K562 (cell line): ENCODE measurements at regions not wholly inside any gene's neighbourhood (a gene's known extent, or its start where the extent isn't known, plus 50 kb on each side); places are given as distances from the start of the nearest gene placed in this dataset.

Experiments
- ATAC-seq: fragments of 200-7000 bp; cut with Tn5 transposase; 3 replicates; pipeline ENCODE4 v1.9.1; 2020; ENCODE audit warnings: moderate library complexity
- BruUV-seq: library from RNA; stranded (reverse); fragments of 400-500 nt; replicated peaks from 2 replicates; lab custom pipeline; 2021; lab: Mats Ljungman, UMichigan
- CTCF ChIA-PET: fragments of 300-600 bp; formaldehyde crosslinking; extraction: SDS; loops from one replicate; lab custom pipeline; 2021; ENCODE audit warnings: low intra/inter-chr PET ratio; lab: Yijun Ruan, JAX
- POLR2A ChIA-PET: fragments of 300-600, 350-650 bp; sonication (Branson Sonifier 250); formaldehyde crosslinking; extraction: SDS; loops from one replicate; lab custom pipeline; 2021; ENCODE audit warnings: antibody characterized with exemption, inconsistent platforms; lab: Yijun Ruan, JAX
- DNase-seq, 4 experiments: peaks; one replicate each; pipeline versions ENCODE4 v3.0.0 to v3.0.0-alpha.2; 2011 to 2018; ENCODE audit warnings: low spot score in 3 of 4, mixed read lengths in 3 of 4; ENCODE audit errors: extremely low read depth in 1 of 4
- FAIRE-seq: peaks from 2 replicates; lab custom pipeline; 2011; peaks lifted over from hg19 to GRCh38; lab: Jason Lieb, UNC
- H2AFZ ChIP-seq: 2 replicates; pipeline ENCODE4 v1.6.0; 2011; ENCODE audit warnings: low read depth, low read length, control low read depth, inconsistent platforms
- H3K27ac ChIP-seq: fragments of 200-600 bp; 3 replicates; pipeline ENCODE4 v1.8.0; 2011; ENCODE audit warnings: low read depth, mild to moderate bottlenecking, control low read depth, inconsistent platforms, low read length, moderate library complexity, mixed read lengths; ENCODE audit errors: extremely low read depth
- H3K27me3 ChIP-seq, 2 experiments: fragments of 300-600 bp in 1 of 2; 2 replicates in 1 of 2; 3 replicates in 1 of 2; pipeline versions ENCODE4 v1.6.0 to v1.8.0; 2011; ENCODE audit warnings: inconsistent platforms in 2 of 2, low read length in 2 of 2, mild to moderate bottlenecking in 1 of 2, mixed read lengths in 1 of 2, moderate library complexity in 1 of 2; ENCODE audit not compliant: control insufficient read depth in 2 of 2, insufficient read depth in 2 of 2
- H3K36me3 ChIP-seq: fragments of 300-600 bp; 3 replicates; pipeline ENCODE4 v1.8.0; 2011; ENCODE audit warnings: mild to moderate bottlenecking, low read length, inconsistent platforms; ENCODE audit not compliant: control insufficient read depth, insufficient read depth
- H3K4me1 ChIP-seq, 2 experiments: fragments of 200-600 bp in 1 of 2; replicated peaks in 1 of 2; 2 replicates in 1 of 2; 3 replicates in 1 of 2; pipeline versions ENCODE4 v1.5.1 to v1.8.0; 2011; ENCODE audit warnings: inconsistent platforms in 2 of 2, low read length in 2 of 2, mild to moderate bottlenecking in 1 of 2, mixed read lengths in 1 of 2, moderate library complexity in 1 of 2; ENCODE audit not compliant: control insufficient read depth in 2 of 2, insufficient read depth in 2 of 2
- H3K4me2 ChIP-seq: 2 replicates; pipeline ENCODE4 v1.6.1; 2011; ENCODE audit warnings: low read length, control low read depth, inconsistent platforms, mixed read lengths; ENCODE audit not compliant: insufficient read depth
- H3K4me3 ChIP-seq: fragments of 200-600 bp; sonication (generic), shearing (Covaris generic); 2 replicates; pipeline ENCODE4 v1.5.1; 2016; ENCODE audit warnings: control low read depth, inconsistent platforms
- H3K79me2 ChIP-seq: fragments of 200-600 bp; 3 replicates; pipeline ENCODE4 v1.8.0; 2011; ENCODE audit warnings: low read length, inconsistent platforms; ENCODE audit not compliant: control insufficient read depth, insufficient read depth
- H3K9ac ChIP-seq, 2 experiments: 2 replicates each; pipeline versions ENCODE4 v1.6.0 to v1.6.1; 2011; ENCODE audit warnings: low read depth in 2 of 2, low read length in 2 of 2, control low read depth in 1 of 2, inconsistent platforms in 1 of 2, mild to moderate bottlenecking in 1 of 2, mixed read lengths in 1 of 2; ENCODE audit not compliant: insufficient read depth in 1 of 2
- H3K9me1 ChIP-seq: one replicate; pipeline ENCODE4 v1.6.0; 2011; ENCODE audit warnings: inconsistent platforms, mild to moderate bottlenecking, low read length, moderate library complexity; ENCODE audit not compliant: control insufficient read depth, insufficient read depth
- H3K9me3 ChIP-seq: replicated peaks from 2 replicates; pipeline ENCODE4 v1.5.1; 2011; ENCODE audit warnings: low read depth, low read length, inconsistent platforms; ENCODE audit not compliant: control insufficient read depth, insufficient read depth
- H4K20me1 ChIP-seq: replicated peaks from 2 replicates; pipeline ENCODE4 v1.6.1; 2011; ENCODE audit warnings: low read length, inconsistent platforms, mixed read lengths; ENCODE audit not compliant: control insufficient read depth, insufficient read depth
- BRD9 ChIP-seq: fragments of 450-650 bp; IDR thresholded peaks from 2 replicates; pipeline ENCODE4 v1.6.1; 2018; ENCODE audit warnings: low read depth; ENCODE audit not compliant: partially characterized antibody
- WGBS: fragments of 100-300 bp; shearing (Covaris generic); methylation state at CpG from one replicate; pipeline ENCODE4 v1.1.6; 2016; ENCODE audit warnings: low coverage, mixed read lengths; ENCODE audit not compliant: insufficient coverage; ENCODE audit errors: missing lambda C conversion rate; 5-methylcytosine and 5-hydroxymethylcytosine counted together
- in situ Hi-C: fragments of 300-500 bp; cut with MboI; formaldehyde crosslinking; loops from 4 replicates; pipeline ENCODE4 v1.15.0; 2018; ENCODE audit warnings: inconsistent platforms, mixed read lengths
- intact Hi-C: fragments of 100-400 bp; cut with micrococcal nuclease; formaldehyde crosslinking; loops from 2 replicates; pipeline ENCODE4 v1.14.2; 2022
- TF ChIP-seq, protein P1 (sequence below): fragments of 450-650 bp; IDR thresholded peaks from 2 replicates; pipeline ENCODE4 v1.7.1; 2018; ENCODE audit warnings: mild to moderate bottlenecking, low read depth; ENCODE audit not compliant: partially characterized antibody
- TF ChIP-seq, protein P2 (sequence below): fragments of 450-650 bp; IDR thresholded peaks from 2 replicates; pipeline ENCODE4 v1.6.1; 2016; ENCODE audit warnings: mild to moderate bottlenecking
- TF ChIP-seq, protein P3 (sequence below): fragments of 450-650 bp; IDR thresholded peaks from 2 replicates; pipeline ENCODE4 v1.6.1; 2016; ENCODE audit warnings: low read depth
- TF ChIP-seq, protein P4 (sequence below), 2 experiments: fragments of 450-650 bp in 1 of 2; IDR thresholded peaks; 2 replicates each; pipeline ENCODE4 v1.6.1; 2011 to 2017; ENCODE audit warnings: low read depth in 2 of 2, antibody characterized with exemption in 1 of 2, borderline replicate concordance in 1 of 2, low read length in 1 of 2, mild to moderate bottlenecking in 1 of 2, mixed read lengths in 1 of 2; ENCODE audit not compliant: control insufficient read depth in 1 of 2

DNA sequence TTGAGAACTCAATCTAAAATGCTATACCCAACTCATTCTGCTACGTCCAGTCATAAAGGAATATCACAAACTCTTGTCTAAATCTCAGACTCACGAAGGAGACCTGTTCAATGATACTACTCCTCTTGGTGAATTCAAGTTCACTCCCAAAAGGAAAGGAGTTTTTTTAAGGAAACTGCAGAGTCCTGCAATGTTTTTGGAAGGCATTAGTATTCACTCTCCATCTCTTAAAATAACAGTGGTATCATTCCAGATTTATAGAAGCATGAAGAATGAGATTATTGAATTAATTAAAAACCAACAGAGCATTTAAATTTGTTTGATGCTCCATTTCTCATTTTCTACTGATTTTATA, 73.4 kb downstream of the FOXD1 start:
- FAIRE-seq: no peak
- CTCF ChIA-PET: no interaction called here
- 0% methylated on average over 2 of the region's 2 CpGs for WGBS
- H2AFZ ChIP-seq: no peak overlapping the region
- no peak overlapping the region for H3K9ac ChIP-seq
- H3K27ac ChIP-seq: no peak overlapping the region
- intact Hi-C loops: no loop called here
- no peak for DNase-seq
- H3K4me1 ChIP-seq: peaks cover 0 to 2% of the 10 kb centered on the region in 2 experiments; a peak in 1 of 5 replicates
- H3K4me2 ChIP-seq: no peak overlapping the region
- H3K9me3 ChIP-seq: no peaks in the 10 kb centered on the region
- no peaks in the 10 kb centered on the region for H4K20me1 ChIP-seq
- POLR2A ChIA-PET: no interaction called here
- no peak for ATAC-seq
- no peaks in the 10 kb centered on the region for H3K79me2 ChIP-seq
- H3K27me3 ChIP-seq: peaks cover 11 to 17% of the 10 kb centered on the region in 2 experiments
- in situ Hi-C loops: no loop called here
- no peaks in the 10 kb centered on the region for H3K9me1 ChIP-seq
- H3K4me3 ChIP-seq: no peak overlapping the region
- BruUV-seq: no TSS peak
- H3K36me3 ChIP-seq: no peaks in the 10 kb centered on the region
- TF ChIP-seq, protein P1, sequence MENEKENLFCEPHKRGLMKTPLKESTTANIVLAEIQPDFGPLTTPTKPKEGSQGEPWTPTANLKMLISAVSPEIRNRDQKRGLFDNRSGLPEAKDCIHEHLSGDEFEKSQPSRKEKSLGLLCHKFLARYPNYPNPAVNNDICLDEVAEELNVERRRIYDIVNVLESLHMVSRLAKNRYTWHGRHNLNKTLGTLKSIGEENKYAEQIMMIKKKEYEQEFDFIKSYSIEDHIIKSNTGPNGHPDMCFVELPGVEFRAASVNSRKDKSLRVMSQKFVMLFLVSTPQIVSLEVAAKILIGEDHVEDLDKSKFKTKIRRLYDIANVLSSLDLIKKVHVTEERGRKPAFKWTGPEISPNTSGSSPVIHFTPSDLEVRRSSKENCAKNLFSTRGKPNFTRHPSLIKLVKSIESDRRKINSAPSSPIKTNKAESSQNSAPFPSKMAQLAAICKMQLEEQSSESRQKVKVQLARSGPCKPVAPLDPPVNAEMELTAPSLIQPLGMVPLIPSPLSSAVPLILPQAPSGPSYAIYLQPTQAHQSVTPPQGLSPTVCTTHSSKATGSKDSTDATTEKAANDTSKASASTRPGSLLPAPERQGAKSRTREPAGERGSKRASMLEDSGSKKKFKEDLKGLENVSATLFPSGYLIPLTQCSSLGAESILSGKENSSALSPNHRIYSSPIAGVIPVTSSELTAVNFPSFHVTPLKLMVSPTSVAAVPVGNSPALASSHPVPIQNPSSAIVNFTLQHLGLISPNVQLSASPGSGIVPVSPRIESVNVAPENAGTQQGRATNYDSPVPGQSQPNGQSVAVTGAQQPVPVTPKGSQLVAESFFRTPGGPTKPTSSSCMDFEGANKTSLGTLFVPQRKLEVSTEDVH: no peak
- TF ChIP-seq, protein P2, sequence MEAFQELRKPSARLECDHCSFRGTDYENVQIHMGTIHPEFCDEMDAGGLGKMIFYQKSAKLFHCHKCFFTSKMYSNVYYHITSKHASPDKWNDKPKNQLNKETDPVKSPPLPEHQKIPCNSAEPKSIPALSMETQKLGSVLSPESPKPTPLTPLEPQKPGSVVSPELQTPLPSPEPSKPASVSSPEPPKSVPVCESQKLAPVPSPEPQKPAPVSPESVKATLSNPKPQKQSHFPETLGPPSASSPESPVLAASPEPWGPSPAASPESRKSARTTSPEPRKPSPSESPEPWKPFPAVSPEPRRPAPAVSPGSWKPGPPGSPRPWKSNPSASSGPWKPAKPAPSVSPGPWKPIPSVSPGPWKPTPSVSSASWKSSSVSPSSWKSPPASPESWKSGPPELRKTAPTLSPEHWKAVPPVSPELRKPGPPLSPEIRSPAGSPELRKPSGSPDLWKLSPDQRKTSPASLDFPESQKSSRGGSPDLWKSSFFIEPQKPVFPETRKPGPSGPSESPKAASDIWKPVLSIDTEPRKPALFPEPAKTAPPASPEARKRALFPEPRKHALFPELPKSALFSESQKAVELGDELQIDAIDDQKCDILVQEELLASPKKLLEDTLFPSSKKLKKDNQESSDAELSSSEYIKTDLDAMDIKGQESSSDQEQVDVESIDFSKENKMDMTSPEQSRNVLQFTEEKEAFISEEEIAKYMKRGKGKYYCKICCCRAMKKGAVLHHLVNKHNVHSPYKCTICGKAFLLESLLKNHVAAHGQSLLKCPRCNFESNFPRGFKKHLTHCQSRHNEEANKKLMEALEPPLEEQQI: no peak
- TF ChIP-seq, protein P3, sequence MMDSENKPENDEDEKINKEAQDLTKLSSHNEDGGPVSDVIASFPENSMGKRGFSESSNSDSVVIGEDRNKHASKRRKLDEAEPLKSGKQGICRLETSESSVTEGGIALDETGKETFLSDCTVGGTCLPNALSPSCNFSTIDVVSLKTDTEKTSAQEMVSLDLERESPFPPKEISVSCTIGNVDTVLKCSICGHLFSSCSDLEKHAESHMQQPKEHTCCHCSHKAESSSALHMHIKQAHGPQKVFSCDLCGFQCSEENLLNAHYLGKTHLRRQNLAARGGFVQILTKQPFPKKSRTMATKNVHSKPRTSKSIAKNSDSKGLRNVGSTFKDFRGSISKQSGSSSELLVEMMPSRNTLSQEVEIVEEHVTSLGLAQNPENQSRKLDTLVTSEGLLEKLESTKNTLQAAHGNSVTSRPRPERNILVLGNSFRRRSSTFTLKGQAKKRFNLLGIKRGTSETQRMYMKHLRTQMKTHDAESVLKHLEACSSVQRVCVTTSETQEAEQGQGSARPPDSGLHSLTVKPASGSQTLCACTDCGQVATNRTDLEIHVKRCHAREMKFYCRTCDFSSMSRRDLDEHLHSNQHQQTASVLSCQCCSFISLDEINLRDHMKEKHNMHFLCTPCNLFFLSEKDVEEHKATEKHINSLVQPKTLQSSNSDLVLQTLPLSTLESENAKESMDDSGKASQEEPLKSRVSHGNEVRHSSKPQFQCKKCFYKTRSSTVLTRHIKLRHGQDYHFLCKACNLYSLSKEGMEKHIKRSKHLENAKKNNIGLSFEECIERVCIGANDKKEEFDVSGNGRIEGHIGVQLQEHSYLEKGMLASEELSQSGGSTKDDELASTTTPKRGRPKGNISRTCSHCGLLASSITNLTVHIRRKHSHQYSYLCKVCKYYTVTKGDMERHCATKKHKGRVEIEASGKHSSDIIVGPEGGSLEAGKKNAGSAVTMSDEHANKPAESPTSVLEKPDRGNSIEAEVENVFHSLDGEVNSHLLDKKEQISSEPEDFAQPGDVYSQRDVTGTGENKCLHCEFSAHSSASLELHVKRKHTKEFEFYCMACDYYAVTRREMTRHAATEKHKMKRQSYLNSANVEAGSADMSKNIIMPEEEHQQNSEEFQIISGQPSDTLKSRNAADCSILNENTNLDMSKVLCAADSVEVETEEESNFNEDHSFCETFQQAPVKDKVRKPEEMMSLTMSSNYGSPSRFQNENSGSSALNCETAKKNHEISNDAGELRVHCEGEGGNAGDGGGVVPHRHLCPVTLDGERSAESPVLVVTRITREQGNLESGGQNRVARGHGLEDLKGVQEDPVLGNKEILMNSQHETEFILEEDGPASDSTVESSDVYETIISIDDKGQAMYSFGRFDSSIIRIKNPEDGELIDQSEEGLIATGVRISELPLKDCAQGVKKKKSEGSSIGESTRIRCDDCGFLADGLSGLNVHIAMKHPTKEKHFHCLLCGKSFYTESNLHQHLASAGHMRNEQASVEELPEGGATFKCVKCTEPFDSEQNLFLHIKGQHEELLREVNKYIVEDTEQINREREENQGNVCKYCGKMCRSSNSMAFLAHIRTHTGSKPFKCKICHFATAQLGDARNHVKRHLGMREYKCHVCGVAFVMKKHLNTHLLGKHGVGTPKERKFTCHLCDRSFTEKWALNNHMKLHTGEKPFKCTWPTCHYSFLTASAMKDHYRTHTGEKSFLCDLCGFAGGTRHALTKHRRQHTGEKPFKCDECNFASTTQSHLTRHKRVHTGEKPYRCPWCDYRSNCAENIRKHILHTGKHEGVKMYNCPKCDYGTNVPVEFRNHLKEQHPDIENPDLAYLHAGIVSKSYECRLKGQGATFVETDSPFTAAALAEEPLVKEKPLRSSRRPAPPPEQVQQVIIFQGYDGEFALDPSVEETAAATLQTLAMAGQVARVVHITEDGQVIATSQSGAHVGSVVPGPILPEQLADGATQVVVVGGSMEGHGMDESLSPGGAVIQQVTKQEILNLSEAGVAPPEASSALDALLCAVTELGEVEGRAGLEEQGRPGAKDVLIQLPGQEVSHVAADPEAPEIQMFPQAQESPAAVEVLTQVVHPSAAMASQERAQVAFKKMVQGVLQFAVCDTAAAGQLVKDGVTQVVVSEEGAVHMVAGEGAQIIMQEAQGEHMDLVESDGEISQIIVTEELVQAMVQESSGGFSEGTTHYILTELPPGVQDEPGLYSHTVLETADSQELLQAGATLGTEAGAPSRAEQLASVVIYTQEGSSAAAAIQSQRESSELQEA: no peak
- TF ChIP-seq BRD9: no peak
- TF ChIP-seq, protein P4, sequence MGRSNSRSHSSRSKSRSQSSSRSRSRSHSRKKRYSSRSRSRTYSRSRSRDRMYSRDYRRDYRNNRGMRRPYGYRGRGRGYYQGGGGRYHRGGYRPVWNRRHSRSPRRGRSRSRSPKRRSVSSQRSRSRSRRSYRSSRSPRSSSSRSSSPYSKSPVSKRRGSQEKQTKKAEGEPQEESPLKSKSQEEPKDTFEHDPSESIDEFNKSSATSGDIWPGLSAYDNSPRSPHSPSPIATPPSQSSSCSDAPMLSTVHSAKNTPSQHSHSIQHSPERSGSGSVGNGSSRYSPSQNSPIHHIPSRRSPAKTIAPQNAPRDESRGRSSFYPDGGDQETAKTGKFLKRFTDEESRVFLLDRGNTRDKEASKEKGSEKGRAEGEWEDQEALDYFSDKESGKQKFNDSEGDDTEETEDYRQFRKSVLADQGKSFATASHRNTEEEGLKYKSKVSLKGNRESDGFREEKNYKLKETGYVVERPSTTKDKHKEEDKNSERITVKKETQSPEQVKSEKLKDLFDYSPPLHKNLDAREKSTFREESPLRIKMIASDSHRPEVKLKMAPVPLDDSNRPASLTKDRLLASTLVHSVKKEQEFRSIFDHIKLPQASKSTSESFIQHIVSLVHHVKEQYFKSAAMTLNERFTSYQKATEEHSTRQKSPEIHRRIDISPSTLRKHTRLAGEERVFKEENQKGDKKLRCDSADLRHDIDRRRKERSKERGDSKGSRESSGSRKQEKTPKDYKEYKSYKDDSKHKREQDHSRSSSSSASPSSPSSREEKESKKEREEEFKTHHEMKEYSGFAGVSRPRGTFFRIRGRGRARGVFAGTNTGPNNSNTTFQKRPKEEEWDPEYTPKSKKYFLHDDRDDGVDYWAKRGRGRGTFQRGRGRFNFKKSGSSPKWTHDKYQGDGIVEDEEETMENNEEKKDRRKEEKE (IDR thresholded peaks at IDR 0.05; ENCODE audit: borderline replicate concordance in 1 of 2, control insufficient read depth in 1 of 2, low read depth in 2 of 2, low read length in 1 of 2): no peak
